ENCODE measurements at regions not wholly inside any gene's neighbourhood (a gene's known extent, or its start where the extent isn't known, plus 50 kb on each side); places are given as distances from the start of the nearest gene placed in this dataset.
"Not testable (repeated sequence)": the region's sequence is repeated elsewhere in the genome, so short reads cannot be mapped to it uniquely, and the experiment has no call there.

- H3K27ac Mint-ChIP-seq; intact Hi-C loops (cut with micrococcal nuclease); ATAC-seq (ENCODE audit: low read depth); H4K20me1 ChIP-seq (ENCODE audit: control insufficient read depth, insufficient read depth, low read length, poor library complexity, severe bottlenecking); H3K27me3 Mint-ChIP-seq; H3K27me3 ChIP-seq (replicated peaks in 1 of 4; ENCODE audit: control extremely low read depth in 1 of 4, control insufficient read depth in 3 of 4, insufficient read depth in 4 of 4, low read length in 3 of 4); H3K79me2 ChIP-seq (ENCODE audit: control insufficient read depth, insufficient read depth, low read length); DNase-seq; CTCF ChIA-PET; H3K27ac ChIP-seq (ENCODE audit: low read length in 2 of 2); H3K9ac ChIP-seq (ENCODE audit: low read length); H3K4me2 ChIP-seq (replicated peaks; ENCODE audit: low read depth, low read length, poor library complexity, severe bottlenecking); POLR2A ChIA-PET; H3K4me3 ChIP-seq (ENCODE audit: control extremely low read depth in 1 of 5, extremely low read depth in 1 of 5, insufficient read depth in 1 of 5, low read depth in 2 of 5, low read length in 4 of 5); H3K4me3 Mint-ChIP-seq; H3K4me1 ChIP-seq (ENCODE audit: control insufficient read depth in 2 of 2, insufficient read depth in 2 of 2, low read length in 2 of 2); H3K9me3 Mint-ChIP-seq (ENCODE audit: insufficient read depth); H3K9me3 ChIP-seq (ENCODE audit: control extremely low read depth in 1 of 3, control insufficient read depth in 2 of 3, insufficient read depth in 1 of 3, low read length in 2 of 3); H2AFZ ChIP-seq (ENCODE audit: insufficient read depth, low read depth, low read length, poor library complexity, severe bottlenecking); H3K36me3 ChIP-seq (replicated peaks in 1 of 2; ENCODE audit: control extremely low read depth in 1 of 2, control insufficient read depth in 1 of 2, extremely low read depth in 1 of 2, insufficient read depth in 2 of 2, low read length in 1 of 2); H3K4me1 Mint-ChIP-seq: not testable (repeated sequence)
- 72% methylated on average over 3 of the region's 12 CpGs for WGBS (ENCODE audit: insufficient coverage)
Measured at GRCh38 chr17:30663727-30664455, 160.6 kb downstream of the CRLF3 start.

- H3K4me3 ChIP-seq (ENCODE audit: control extremely low read depth in 1 of 5, extremely low read depth in 1 of 5, insufficient read depth in 1 of 5, low read depth in 2 of 5, low read length in 4 of 5); H3K9me3 Mint-ChIP-seq (ENCODE audit: insufficient read depth); POLR2A ChIA-PET; H3K27ac Mint-ChIP-seq; H3K4me1 ChIP-seq (ENCODE audit: control insufficient read depth in 2 of 2, insufficient read depth in 2 of 2, low read length in 2 of 2); ATAC-seq (ENCODE audit: low read depth); H3K9ac ChIP-seq (ENCODE audit: low read length); H3K27me3 Mint-ChIP-seq; H3K27ac ChIP-seq (ENCODE audit: low read length in 2 of 2); H3K27me3 ChIP-seq (replicated peaks in 1 of 4; ENCODE audit: control extremely low read depth in 1 of 4, control insufficient read depth in 3 of 4, insufficient read depth in 4 of 4, low read length in 3 of 4); DNase-seq; H3K4me3 Mint-ChIP-seq; H3K4me2 ChIP-seq (replicated peaks; ENCODE audit: low read depth, low read length, poor library complexity, severe bottlenecking); CTCF ChIA-PET; H4K20me1 ChIP-seq (ENCODE audit: control insufficient read depth, insufficient read depth, low read length, poor library complexity, severe bottlenecking); intact Hi-C loops (cut with micrococcal nuclease); H2AFZ ChIP-seq (ENCODE audit: insufficient read depth, low read depth, low read length, poor library complexity, severe bottlenecking); H3K79me2 ChIP-seq (ENCODE audit: control insufficient read depth, insufficient read depth, low read length); H3K36me3 ChIP-seq (replicated peaks in 1 of 2; ENCODE audit: control extremely low read depth in 1 of 2, control insufficient read depth in 1 of 2, extremely low read depth in 1 of 2, insufficient read depth in 2 of 2, low read length in 1 of 2); H3K4me1 Mint-ChIP-seq; H3K9me3 ChIP-seq (ENCODE audit: control extremely low read depth in 1 of 3, control insufficient read depth in 2 of 3, insufficient read depth in 1 of 3, low read length in 2 of 3): not testable (repeated sequence)
- no CpG with 5 or more reads among the region's 4 CpGs for WGBS (ENCODE audit: insufficient coverage)
Measured at GRCh38 chr17:30657148-30657547, 167.3 kb downstream of the CRLF3 start.

DNA sequence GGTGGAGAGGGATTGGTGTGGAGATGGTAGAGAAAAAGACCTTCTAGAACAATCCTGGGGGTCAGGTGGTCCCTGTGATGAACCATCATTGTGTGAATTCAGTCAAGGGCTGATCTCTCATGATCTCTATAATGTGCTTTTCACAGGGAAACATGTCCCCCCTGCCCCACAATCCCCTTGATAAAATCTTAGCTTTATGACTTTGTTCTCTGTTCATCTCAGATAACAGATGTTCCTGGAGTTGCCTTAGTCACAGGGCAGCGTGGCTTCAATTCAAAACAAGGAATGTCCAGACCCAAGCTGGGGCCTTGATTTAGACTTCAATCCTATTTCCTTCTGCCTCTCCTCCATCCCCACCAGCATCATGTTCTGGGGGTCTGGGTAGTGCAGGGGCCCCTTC is 171.5 kb downstream of the CRLF3 start:
- CTCF ChIA-PET; H3K36me3 ChIP-seq (replicated peaks in 1 of 2; ENCODE audit: control extremely low read depth in 1 of 2, control insufficient read depth in 1 of 2, extremely low read depth in 1 of 2, insufficient read depth in 2 of 2, low read length in 1 of 2); H3K9ac ChIP-seq (ENCODE audit: low read length); H4K20me1 ChIP-seq (ENCODE audit: control insufficient read depth, insufficient read depth, low read length, poor library complexity, severe bottlenecking); H3K27me3 ChIP-seq (replicated peaks in 1 of 4; ENCODE audit: control extremely low read depth in 1 of 4, control insufficient read depth in 3 of 4, insufficient read depth in 4 of 4, low read length in 3 of 4); H3K9me3 Mint-ChIP-seq (ENCODE audit: insufficient read depth); H3K4me1 ChIP-seq (ENCODE audit: control insufficient read depth in 2 of 2, insufficient read depth in 2 of 2, low read length in 2 of 2); DNase-seq; POLR2A ChIA-PET; H3K27ac Mint-ChIP-seq; H3K27me3 Mint-ChIP-seq; H3K27ac ChIP-seq (ENCODE audit: low read length in 2 of 2); H3K9me3 ChIP-seq (ENCODE audit: control extremely low read depth in 1 of 3, control insufficient read depth in 2 of 3, insufficient read depth in 1 of 3, low read length in 2 of 3); H3K4me1 Mint-ChIP-seq; H3K79me2 ChIP-seq (ENCODE audit: control insufficient read depth, insufficient read depth, low read length); intact Hi-C loops (cut with micrococcal nuclease); H3K4me2 ChIP-seq (replicated peaks; ENCODE audit: low read depth, low read length, poor library complexity, severe bottlenecking); H3K4me3 Mint-ChIP-seq; H3K4me3 ChIP-seq (ENCODE audit: control extremely low read depth in 1 of 5, extremely low read depth in 1 of 5, insufficient read depth in 1 of 5, low read depth in 2 of 5, low read length in 4 of 5); ATAC-seq (ENCODE audit: low read depth); H2AFZ ChIP-seq (ENCODE audit: insufficient read depth, low read depth, low read length, poor library complexity, severe bottlenecking): not testable (repeated sequence)
- WGBS (ENCODE audit: insufficient coverage) = no CpG with 5 or more reads among the region's 1 CpG

DNA sequence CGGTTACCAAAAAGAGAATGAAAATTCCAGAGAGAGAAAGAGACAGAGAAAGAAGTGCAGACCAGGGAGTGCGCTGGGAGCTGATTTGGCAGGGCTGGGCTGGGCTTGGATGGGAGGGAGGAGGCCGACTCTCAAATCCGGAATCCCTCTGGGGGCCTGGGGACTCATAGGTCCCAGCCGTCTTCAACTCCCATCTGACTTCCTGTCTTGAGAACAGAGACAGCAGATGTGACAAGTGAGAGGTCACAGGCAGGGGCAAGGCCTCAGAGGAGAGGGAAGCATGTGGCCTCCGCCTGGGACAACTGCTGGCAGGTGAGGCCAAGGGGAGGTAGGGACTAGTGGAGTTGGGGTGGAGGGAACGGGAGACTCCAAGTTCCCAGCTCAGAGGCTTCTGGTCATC is 172.9 kb downstream of the GOSR1 start:
- H3K4me2 ChIP-seq (replicated peaks; ENCODE audit: low read depth, low read length, poor library complexity, severe bottlenecking); H3K4me3 Mint-ChIP-seq; ATAC-seq (ENCODE audit: low read depth); H3K36me3 ChIP-seq (replicated peaks in 1 of 2; ENCODE audit: control extremely low read depth in 1 of 2, control insufficient read depth in 1 of 2, extremely low read depth in 1 of 2, insufficient read depth in 2 of 2, low read length in 1 of 2); H3K79me2 ChIP-seq (ENCODE audit: control insufficient read depth, insufficient read depth, low read length); H3K27me3 ChIP-seq (replicated peaks in 1 of 4; ENCODE audit: control extremely low read depth in 1 of 4, control insufficient read depth in 3 of 4, insufficient read depth in 4 of 4, low read length in 3 of 4); H3K27ac ChIP-seq (ENCODE audit: low read length in 2 of 2); H3K4me1 ChIP-seq (ENCODE audit: control insufficient read depth in 2 of 2, insufficient read depth in 2 of 2, low read length in 2 of 2); intact Hi-C loops (cut with micrococcal nuclease); DNase-seq; H3K27me3 Mint-ChIP-seq; H3K4me3 ChIP-seq (ENCODE audit: control extremely low read depth in 1 of 5, extremely low read depth in 1 of 5, insufficient read depth in 1 of 5, low read depth in 2 of 5, low read length in 4 of 5); H3K9ac ChIP-seq (ENCODE audit: low read length); H3K4me1 Mint-ChIP-seq; H3K27ac Mint-ChIP-seq; POLR2A ChIA-PET; H4K20me1 ChIP-seq (ENCODE audit: control insufficient read depth, insufficient read depth, low read length, poor library complexity, severe bottlenecking); H3K9me3 ChIP-seq (ENCODE audit: control extremely low read depth in 1 of 3, control insufficient read depth in 2 of 3, insufficient read depth in 1 of 3, low read length in 2 of 3); H2AFZ ChIP-seq (ENCODE audit: insufficient read depth, low read depth, low read length, poor library complexity, severe bottlenecking); H3K9me3 Mint-ChIP-seq (ENCODE audit: insufficient read depth): not testable (repeated sequence)
- CTCF ChIA-PET = interaction anchor here (0.7 kb wide), 1 partner anchor 248 kb away, joined by 3 read pairs; no protein-coding TSS in a partner anchor
- WGBS (ENCODE audit: insufficient coverage) = no CpG with 5 or more reads among the region's 7 CpGs
